Pons (tissue), 1 donor: ENCODE measurements at regions not wholly inside any gene's neighbourhood (a gene's known extent, or its start where the extent isn't known, plus 50 kb on each side); places are given as distances from the start of the nearest gene placed in this dataset.
"Not testable (repeated sequence)": the region's sequence is repeated elsewhere in the genome, so short reads cannot be mapped to it uniquely, and the experiment has no call there.

ENCODE experiments used
- DNase-seq: peaks from one replicate; pipeline ENCODE4 v3.0.0-alpha.2; 2016; ENCODE audit warnings: low spot score

GRCh38 chr3:159657176-159657575 lies 331.5 kb upstream of the IL12A start:
- no peak for DNase-seq

- no peak for DNase-seq
Measured at GRCh38 chr3:159657629-159658028, 331.0 kb upstream of the IL12A start.

GRCh38 chr3:159660326-159660725 lies 328.3 kb upstream of the IL12A start:
- no peak for DNase-seq

GRCh38 chr3:159660901-159661300 lies 327.7 kb upstream of the IL12A start:
- DNase-seq, result no peak

- no peak for DNase-seq
Measured at GRCh38 chr3:159662549-159662948, 326.1 kb upstream of the IL12A start.

- DNase-seq, result no peak
Measured at GRCh38 chr3:159664006-159664405, 324.6 kb upstream of the IL12A start.

- DNase-seq, result no peak
Measured at GRCh38 chr3:159664653-159665052, 324.0 kb upstream of the IL12A start.

GRCh38 chr3:159667261-159667660 lies 321.4 kb upstream of the IL12A start:
- DNase-seq, result no peak

GRCh38 chr3:159668461-159668860 lies 320.2 kb upstream of the IL12A start:
- no peak for DNase-seq

GRCh38 chr3:159668990-159669476 lies 319.6 kb upstream of the IL12A start:
- DNase-seq, result no peak

- no peak for DNase-seq
Measured at GRCh38 chr3:159669766-159670165, 318.9 kb upstream of the IL12A start.

- no peak for DNase-seq
Measured at GRCh38 chr3:159672728-159673688, 315.6 kb upstream of the IL12A start.

- no peak for DNase-seq
Measured at GRCh38 chr3:159674583-159674982, 314.1 kb upstream of the IL12A start.

GRCh38 chr3:159675285-159675684 lies 313.4 kb upstream of the IL12A start:
- DNase-seq, result no peak

- no peak for DNase-seq
Measured at GRCh38 chr3:159679900-159680299, 308.7 kb upstream of the IL12A start.

- DNase-seq, result not testable (repeated sequence)
Measured at GRCh38 chr3:159681717-159682116, 306.9 kb upstream of the IL12A start.

GRCh38 chr3:159685801-159686200 lies 302.8 kb upstream of the IL12A start:
- no peak for DNase-seq

- no peak for DNase-seq
Measured at GRCh38 chr3:159693226-159693625, 295.4 kb upstream of the IL12A start.

- no peak for DNase-seq
Measured at GRCh38 chr3:159711560-159712333, 276.9 kb upstream of the IL12A start.

GRCh38 chr3:159721324-159721723 lies 267.3 kb upstream of the IL12A start:
- no peak for DNase-seq

GRCh38 chr3:159723295-159723694 lies 265.3 kb upstream of the IL12A start:
- DNase-seq, result no peak

- DNase-seq, result no peak
Measured at GRCh38 chr3:159724627-159725026, 264.0 kb upstream of the IL12A start.
